AG09309 (cell line): ENCODE measurements at regions not wholly inside any gene's neighbourhood (a gene's known extent, or its start where the extent isn't known, plus 50 kb on each side); places are given as distances from the start of the nearest gene placed in this dataset.

Experiments
- DNase-seq: peaks from one replicate; pipeline ENCODE4 v3.0.0-alpha.2; 2010; ENCODE audit warnings: low read depth
- H3K4me3 ChIP-seq: 2 replicates; pipeline ENCODE4 v1.5.1; 2011; ENCODE audit warnings: mild to moderate bottlenecking, low read depth, low read length, moderate library complexity; ENCODE audit not compliant: control insufficient read depth
- TF ChIP-seq, protein P1 (sequence below): IDR thresholded peaks from 2 replicates; pipeline ENCODE4 v1.5.1; 2011; ENCODE audit warnings: mild to moderate bottlenecking, low read depth, low read length, inconsistent platforms; ENCODE audit not compliant: insufficient read depth, control insufficient read depth; ENCODE audit errors: missing control alignments

DNA sequence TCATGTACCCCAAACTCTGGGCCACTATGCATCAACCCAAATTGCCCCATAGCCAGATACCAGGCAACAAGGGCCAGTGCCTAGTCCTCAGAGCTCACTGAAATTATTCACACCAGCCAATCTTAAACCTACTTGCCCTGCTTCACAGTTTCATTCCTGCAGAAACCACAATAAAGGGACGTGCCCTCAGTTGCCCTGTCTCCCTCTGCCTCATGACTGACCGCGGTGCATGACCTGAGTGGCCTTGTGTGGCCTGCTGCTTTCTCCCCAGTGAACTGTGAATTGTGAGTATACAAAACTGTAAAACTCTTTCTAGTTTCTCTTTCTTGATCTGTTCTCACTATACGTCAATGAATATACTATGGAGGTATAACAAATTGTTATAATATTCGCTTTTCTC is 490.9 kb upstream of the MIS18BP1 start:
- no peak for DNase-seq
- H3K4me3 ChIP-seq = no peak overlapping the region
- TF ChIP-seq, protein P1, sequence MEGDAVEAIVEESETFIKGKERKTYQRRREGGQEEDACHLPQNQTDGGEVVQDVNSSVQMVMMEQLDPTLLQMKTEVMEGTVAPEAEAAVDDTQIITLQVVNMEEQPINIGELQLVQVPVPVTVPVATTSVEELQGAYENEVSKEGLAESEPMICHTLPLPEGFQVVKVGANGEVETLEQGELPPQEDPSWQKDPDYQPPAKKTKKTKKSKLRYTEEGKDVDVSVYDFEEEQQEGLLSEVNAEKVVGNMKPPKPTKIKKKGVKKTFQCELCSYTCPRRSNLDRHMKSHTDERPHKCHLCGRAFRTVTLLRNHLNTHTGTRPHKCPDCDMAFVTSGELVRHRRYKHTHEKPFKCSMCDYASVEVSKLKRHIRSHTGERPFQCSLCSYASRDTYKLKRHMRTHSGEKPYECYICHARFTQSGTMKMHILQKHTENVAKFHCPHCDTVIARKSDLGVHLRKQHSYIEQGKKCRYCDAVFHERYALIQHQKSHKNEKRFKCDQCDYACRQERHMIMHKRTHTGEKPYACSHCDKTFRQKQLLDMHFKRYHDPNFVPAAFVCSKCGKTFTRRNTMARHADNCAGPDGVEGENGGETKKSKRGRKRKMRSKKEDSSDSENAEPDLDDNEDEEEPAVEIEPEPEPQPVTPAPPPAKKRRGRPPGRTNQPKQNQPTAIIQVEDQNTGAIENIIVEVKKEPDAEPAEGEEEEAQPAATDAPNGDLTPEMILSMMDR = no peak

DNA sequence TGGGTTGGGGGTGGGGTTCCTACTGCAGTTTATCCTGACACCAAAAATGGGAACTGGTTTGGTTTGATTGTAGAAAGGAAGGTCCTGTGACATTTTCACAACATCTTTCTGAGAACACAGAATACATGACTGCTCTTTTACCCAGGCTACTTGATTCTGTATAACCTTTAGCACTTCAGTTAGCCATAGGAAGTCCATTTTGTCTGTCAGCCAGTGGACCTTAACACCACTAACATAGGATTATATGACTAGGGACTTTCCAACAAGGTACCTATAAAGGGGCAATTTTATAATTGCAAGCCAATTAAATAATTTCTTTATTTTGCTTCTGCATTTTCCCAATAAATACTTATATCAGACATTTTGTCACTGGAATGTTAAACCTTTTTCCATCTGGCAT is 489.2 kb upstream of the MIS18BP1 start:
- TF ChIP-seq, protein P1 = no peak
- no peak for DNase-seq
- no peak overlapping the region for H3K4me3 ChIP-seq

DNA sequence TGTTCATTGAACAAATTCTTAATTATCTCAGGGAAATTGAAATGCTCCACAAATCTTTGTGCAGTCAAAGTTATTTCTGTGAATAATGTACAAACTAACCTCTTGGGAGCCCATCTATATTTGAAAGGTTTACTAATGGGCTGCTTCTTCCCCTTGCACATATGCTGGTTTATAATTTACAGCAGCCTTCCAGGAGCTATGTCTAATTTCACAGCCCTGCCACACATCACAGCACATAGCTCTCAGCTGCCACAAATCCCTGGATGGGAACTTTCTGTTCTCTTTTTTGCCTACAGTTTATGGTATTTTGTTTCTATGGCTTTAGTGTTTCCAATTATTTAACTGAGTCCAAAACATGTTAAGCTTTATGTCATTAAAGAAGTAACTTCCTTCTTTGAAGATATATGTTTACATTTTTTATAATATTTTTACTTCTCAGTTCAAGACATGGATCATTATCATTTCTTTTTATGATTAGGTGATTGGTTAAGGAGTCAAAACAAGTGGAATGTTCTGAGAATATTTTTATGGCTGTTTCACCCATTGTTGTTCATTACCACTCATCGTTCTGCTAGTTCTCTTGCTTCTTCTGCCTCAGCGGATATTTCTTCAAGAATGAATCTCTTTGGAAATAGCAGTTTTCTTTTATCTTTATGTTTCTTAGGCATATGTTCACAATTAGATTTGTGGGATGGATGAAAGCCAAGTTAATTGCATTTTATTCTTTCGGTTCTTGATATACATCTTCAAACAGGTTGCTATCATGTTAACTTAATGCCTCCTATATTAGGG is 475.6 kb upstream of the MIS18BP1 start:
- no peak overlapping the region for H3K4me3 ChIP-seq
- TF ChIP-seq, protein P1 = no peak
- no peak for DNase-seq

DNA sequence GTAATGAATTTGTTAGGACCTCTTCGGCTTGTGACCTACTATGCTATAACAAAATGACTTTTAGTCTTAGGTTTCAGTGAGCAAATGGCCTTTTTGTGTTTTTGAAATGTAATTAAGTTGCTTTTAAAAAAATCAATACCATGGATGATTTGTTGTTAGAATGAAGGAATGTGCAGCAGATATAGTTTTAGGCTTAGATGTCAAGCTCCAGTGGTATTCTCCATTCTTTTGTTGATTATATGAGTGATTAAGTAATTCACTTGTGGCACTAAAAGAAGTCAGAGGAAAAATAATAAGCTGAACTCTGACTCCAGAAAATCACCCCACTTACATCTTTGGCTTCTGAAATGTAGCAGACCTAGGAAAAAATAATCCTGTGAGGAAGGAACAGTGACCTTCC is 474.1 kb upstream of the MIS18BP1 start:
- TF ChIP-seq, protein P1 = no peak
- DNase-seq = no peak
- no peak overlapping the region for H3K4me3 ChIP-seq

DNA sequence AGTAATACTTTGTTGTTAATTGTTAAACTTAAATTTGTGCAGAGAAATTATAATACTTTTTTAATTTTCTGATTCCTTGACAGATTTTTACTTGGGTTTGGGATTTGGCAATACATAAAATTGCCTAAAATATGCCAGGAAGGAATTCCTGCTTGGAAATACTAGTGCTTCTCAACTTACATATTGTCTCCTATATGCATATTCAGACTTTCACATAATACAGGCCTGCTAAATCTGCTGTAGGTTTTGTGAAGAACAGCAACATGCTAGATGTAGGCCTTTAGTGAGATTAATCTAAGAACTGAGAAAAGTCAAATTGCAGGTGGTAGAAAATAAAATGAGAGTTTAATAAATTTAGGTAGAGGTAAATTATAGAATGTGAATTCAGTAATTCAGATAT is 468.5 kb upstream of the MIS18BP1 start:
- H3K4me3 ChIP-seq = no peak overlapping the region
- TF ChIP-seq, protein P1 = no peak

DNA sequence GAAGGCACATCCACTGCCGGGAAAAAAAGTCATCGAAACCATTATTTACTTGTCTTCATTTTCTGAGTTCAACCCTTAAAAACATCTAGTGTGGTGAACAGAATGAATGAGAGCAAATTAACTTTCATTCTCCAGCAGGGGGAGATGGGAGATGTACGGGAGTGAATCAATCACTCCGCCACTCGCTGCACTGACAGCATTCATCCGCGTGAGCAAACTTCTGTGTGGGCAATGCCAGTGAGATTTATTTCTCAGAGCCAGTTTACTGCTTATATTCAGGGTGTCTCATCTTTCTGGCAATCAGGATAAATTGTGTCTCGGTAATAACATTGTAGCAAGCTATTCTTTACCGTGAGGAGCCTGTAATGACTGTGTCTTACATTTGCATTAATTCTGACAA is 463.6 kb upstream of the MIS18BP1 start:
- DNase-seq = no peak
- H3K4me3 ChIP-seq = no peak overlapping the region
- TF ChIP-seq, protein P1 = no peak

More for the DNA sequence above, 468.5 kb upstream of the MIS18BP1 start:
- DNase-seq = no peak
